GM18520 (cell line): ENCODE measurements at regions not wholly inside any gene's neighbourhood (a gene's known extent, or its start where the extent isn't known, plus 50 kb on each side); places are given as distances from the start of the nearest gene placed in this dataset.
"Not testable (repeated sequence)": the region's sequence is repeated elsewhere in the genome, so short reads cannot be mapped to it uniquely, and the experiment has no call there.

Source experiments
- ATAC-seq: cut with Tn5 transposase; IDR thresholded peaks from one replicate; pipeline ENCODE4 v1.9.1; 2021; ENCODE audit not compliant: unreplicated experiment

GRCh38 chr18:10240973-10241372 is 213.5 kb upstream of the APCDD1 start:
- no peak for ATAC-seq

- ATAC-seq, result no peak
Measured at GRCh38 chr18:10241579-10241978, 212.9 kb upstream of the APCDD1 start.

- no peak for ATAC-seq
Measured at GRCh38 chr18:10242936-10243680, 211.3 kb upstream of the APCDD1 start.

GRCh38 chr18:10244341-10244740 is 210.1 kb upstream of the APCDD1 start:
- ATAC-seq, result no peak

- ATAC-seq, result no peak
Measured at GRCh38 chr18:10245031-10245845, 209.2 kb upstream of the APCDD1 start.

- ATAC-seq, result no peak
Measured at GRCh38 chr18:10245846-10246175, 208.6 kb upstream of the APCDD1 start.

- no peak for ATAC-seq
Measured at GRCh38 chr18:10247021-10247741, 207.3 kb upstream of the APCDD1 start.

- no peak for ATAC-seq
Measured at GRCh38 chr18:10247742-10248082, 206.7 kb upstream of the APCDD1 start.

GRCh38 chr18:10248738-10249137 is 205.7 kb upstream of the APCDD1 start:
- ATAC-seq, result no peak

- no peak for ATAC-seq
Measured at GRCh38 chr18:10249270-10249669, 205.2 kb upstream of the APCDD1 start.

GRCh38 chr18:10249801-10250200 is 204.6 kb upstream of the APCDD1 start:
- no peak for ATAC-seq

GRCh38 chr18:10252494-10252893 is 201.9 kb upstream of the APCDD1 start:
- no peak for ATAC-seq

- ATAC-seq, result no peak
Measured at GRCh38 chr18:10252952-10253705, 201.3 kb upstream of the APCDD1 start.

- not testable (repeated sequence) for ATAC-seq
Measured at GRCh38 chr18:10256276-10256675, 198.2 kb upstream of the APCDD1 start.

GRCh38 chr18:10258836-10259474 is 195.5 kb upstream of the APCDD1 start:
- ATAC-seq, result no peak

GRCh38 chr18:10259901-10260300 is 194.5 kb upstream of the APCDD1 start:
- no peak for ATAC-seq

- ATAC-seq, result no peak
Measured at GRCh38 chr18:10261344-10262276, 192.8 kb upstream of the APCDD1 start.

GRCh38 chr18:10262566-10262965 is 191.9 kb upstream of the APCDD1 start:
- ATAC-seq, result no peak

- ATAC-seq, result no peak
Measured at GRCh38 chr18:10264260-10264659, 190.2 kb upstream of the APCDD1 start.
